ENCODE measurements at regions not wholly inside any gene's neighbourhood (a gene's known extent, or its start where the extent isn't known, plus 50 kb on each side); places are given as distances from the start of the nearest gene placed in this dataset.

DNA sequence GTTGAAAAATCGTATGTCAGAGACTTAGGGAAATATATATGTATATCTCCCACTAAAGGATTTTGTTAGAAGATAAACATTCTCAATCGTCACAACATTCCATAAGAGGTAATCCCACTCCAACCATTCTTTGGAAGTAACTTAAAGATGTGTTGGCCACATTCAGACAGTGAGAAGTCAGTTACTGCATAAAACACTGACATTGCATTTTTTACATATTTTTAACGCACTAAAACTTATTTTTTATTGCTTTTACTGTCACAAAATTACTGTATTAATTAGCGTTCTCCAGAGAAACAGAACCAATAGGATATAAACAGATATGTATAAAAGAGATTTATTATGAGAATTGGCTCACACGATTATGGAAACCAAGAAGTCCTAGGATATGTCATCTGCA, 74.3 kb upstream of the VGLL2 start:
- ATAC-seq, result no peak
- H3K27ac ChIP-seq (ENCODE audit: control insufficient read depth, insufficient read depth), result no peak overlapping the region
- H4K20me1 ChIP-seq (ENCODE audit: control insufficient read depth, insufficient read depth), result no peaks in the 10 kb centered on the region
- H3K4me3 ChIP-seq, result no peak overlapping the region
- POLR2A ChIA-PET, result no interaction called here
- RAD21 ChIA-PET (ENCODE audit: unreplicated experiment), result no interaction called here
- H3K36me3 ChIP-seq (ENCODE audit: control insufficient read depth in 2 of 2, insufficient read depth in 2 of 2, low read length in 1 of 2), result no peaks in the 10 kb centered on the region
- no TSS peak for BruUV-seq (replicated peaks)
- H3K4me1 ChIP-seq (ENCODE audit: control insufficient read depth, insufficient read depth, low read length), result no peaks in the 10 kb centered on the region
- no peak overlapping the region for H3K4me2 ChIP-seq (ENCODE audit: control insufficient read depth, insufficient read depth)
- in situ Hi-C loops (cut with MboI), result no loop called here
- CTCF ChIA-PET, result interaction anchor here (0.7 kb wide), 1 partner anchor 16 kb away, joined by 3 read pairs; no protein-coding TSS in a partner anchor
- H3K79me2 ChIP-seq (ENCODE audit: control insufficient read depth, insufficient read depth, low read length), result no peaks in the 10 kb centered on the region
- H2AFZ ChIP-seq (ENCODE audit: control insufficient read depth, low read depth, low read length), result no peak overlapping the region
- 2% methylated on average over 5 of the region's 5 CpGs for WGBS (ENCODE audit: insufficient coverage, insufficient replicate concordance, low lambda C conversion rate, missing lambda C conversion rate)
- intact Hi-C loops (cut with micrococcal nuclease; ENCODE audit: unreplicated experiment), result no loop called here
- no peaks in the 10 kb centered on the region for H3K27me3 ChIP-seq (replicated peaks in 1 of 2; ENCODE audit: control insufficient read depth in 2 of 2, insufficient read depth in 2 of 2, low read length in 1 of 2)
- no peak for DNase-seq (ENCODE audit: low read depth, low spot score)
- SMC1A ChIA-PET (ENCODE audit: uncharacterized antibody, unreplicated experiment), result no interaction called here
- no peaks in the 10 kb centered on the region for H3K9me3 ChIP-seq (replicated peaks; ENCODE audit: control insufficient read depth, insufficient read depth, low read length)
- no peak overlapping the region for H3K9ac ChIP-seq (ENCODE audit: control insufficient read depth, insufficient read depth, low read length)
- no peak for TF ChIP-seq RBBP5 (conservative IDR thresholded peaks at IDR 0.05)
- no peak for TF ChIP-seq JUND (IDR thresholded peaks at IDR 0.05; ENCODE audit: low read depth, low read length)
- TF ChIP-seq KLF5 (IDR thresholded peaks at IDR 0.05; ENCODE audit: partially characterized antibody), result no peak
- no peak for TF ChIP-seq ASH2L (IDR thresholded peaks at IDR 0.05; ENCODE audit: borderline replicate concordance, low read depth)
- no peak for TF ChIP-seq ATF7 (IDR thresholded peaks at IDR 0.05; ENCODE audit: low read depth)
- TF ChIP-seq, protein P1, sequence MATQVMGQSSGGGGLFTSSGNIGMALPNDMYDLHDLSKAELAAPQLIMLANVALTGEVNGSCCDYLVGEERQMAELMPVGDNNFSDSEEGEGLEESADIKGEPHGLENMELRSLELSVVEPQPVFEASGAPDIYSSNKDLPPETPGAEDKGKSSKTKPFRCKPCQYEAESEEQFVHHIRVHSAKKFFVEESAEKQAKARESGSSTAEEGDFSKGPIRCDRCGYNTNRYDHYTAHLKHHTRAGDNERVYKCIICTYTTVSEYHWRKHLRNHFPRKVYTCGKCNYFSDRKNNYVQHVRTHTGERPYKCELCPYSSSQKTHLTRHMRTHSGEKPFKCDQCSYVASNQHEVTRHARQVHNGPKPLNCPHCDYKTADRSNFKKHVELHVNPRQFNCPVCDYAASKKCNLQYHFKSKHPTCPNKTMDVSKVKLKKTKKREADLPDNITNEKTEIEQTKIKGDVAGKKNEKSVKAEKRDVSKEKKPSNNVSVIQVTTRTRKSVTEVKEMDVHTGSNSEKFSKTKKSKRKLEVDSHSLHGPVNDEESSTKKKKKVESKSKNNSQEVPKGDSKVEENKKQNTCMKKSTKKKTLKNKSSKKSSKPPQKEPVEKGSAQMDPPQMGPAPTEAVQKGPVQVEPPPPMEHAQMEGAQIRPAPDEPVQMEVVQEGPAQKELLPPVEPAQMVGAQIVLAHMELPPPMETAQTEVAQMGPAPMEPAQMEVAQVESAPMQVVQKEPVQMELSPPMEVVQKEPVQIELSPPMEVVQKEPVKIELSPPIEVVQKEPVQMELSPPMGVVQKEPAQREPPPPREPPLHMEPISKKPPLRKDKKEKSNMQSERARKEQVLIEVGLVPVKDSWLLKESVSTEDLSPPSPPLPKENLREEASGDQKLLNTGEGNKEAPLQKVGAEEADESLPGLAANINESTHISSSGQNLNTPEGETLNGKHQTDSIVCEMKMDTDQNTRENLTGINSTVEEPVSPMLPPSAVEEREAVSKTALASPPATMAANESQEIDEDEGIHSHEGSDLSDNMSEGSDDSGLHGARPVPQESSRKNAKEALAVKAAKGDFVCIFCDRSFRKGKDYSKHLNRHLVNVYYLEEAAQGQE (IDR thresholded peaks at IDR 0.05; ENCODE audit: low read depth, low read length), result no peak
- TF ChIP-seq, protein P2, sequence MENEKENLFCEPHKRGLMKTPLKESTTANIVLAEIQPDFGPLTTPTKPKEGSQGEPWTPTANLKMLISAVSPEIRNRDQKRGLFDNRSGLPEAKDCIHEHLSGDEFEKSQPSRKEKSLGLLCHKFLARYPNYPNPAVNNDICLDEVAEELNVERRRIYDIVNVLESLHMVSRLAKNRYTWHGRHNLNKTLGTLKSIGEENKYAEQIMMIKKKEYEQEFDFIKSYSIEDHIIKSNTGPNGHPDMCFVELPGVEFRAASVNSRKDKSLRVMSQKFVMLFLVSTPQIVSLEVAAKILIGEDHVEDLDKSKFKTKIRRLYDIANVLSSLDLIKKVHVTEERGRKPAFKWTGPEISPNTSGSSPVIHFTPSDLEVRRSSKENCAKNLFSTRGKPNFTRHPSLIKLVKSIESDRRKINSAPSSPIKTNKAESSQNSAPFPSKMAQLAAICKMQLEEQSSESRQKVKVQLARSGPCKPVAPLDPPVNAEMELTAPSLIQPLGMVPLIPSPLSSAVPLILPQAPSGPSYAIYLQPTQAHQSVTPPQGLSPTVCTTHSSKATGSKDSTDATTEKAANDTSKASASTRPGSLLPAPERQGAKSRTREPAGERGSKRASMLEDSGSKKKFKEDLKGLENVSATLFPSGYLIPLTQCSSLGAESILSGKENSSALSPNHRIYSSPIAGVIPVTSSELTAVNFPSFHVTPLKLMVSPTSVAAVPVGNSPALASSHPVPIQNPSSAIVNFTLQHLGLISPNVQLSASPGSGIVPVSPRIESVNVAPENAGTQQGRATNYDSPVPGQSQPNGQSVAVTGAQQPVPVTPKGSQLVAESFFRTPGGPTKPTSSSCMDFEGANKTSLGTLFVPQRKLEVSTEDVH (IDR thresholded peaks at IDR 0.05; ENCODE audit: low read depth, partially characterized antibody), result no peak
- no peak for TF ChIP-seq FOXM1 (IDR thresholded peaks at IDR 0.05; ENCODE audit: low read depth, low read length)
- TF ChIP-seq LARP7 (IDR thresholded peaks at IDR 0.05), result no peak
- no peak for TF ChIP-seq JUNB (IDR thresholded peaks at IDR 0.05)
- FAIRE-seq, result no peak
